ENCODE measurements at regions not wholly inside any gene's neighbourhood (a gene's known extent, or its start where the extent isn't known, plus 50 kb on each side); places are given as distances from the start of the nearest gene placed in this dataset.

- no peak for TF ChIP-seq CTCF (IDR thresholded peaks at IDR 0.05; ENCODE audit: low read depth, low read length)
- DNase-seq (ENCODE audit: extremely low read depth, low read depth), result no peak
Observed at GRCh38 chr17:77798031-77798430, 160.5 kb upstream of the TNRC6C start.

GRCh38 chr17:77798481-77798880 lies 160.0 kb upstream of the TNRC6C start:
- no peak for TF ChIP-seq CTCF (IDR thresholded peaks at IDR 0.05; ENCODE audit: low read depth, low read length)

GRCh38 chr17:77800816-77801215 lies 157.7 kb upstream of the TNRC6C start:
- DNase-seq (ENCODE audit: extremely low read depth, low read depth), result no peak
- no peak for TF ChIP-seq CTCF (IDR thresholded peaks at IDR 0.05; ENCODE audit: low read depth, low read length)

More at GRCh38 chr17:77798481-77798880, 160.0 kb upstream of the TNRC6C start:
- no peak for DNase-seq (ENCODE audit: extremely low read depth, low read depth)

- TF ChIP-seq CTCF (IDR thresholded peaks at IDR 0.05; ENCODE audit: low read depth, low read length), result no peak
- no peak for DNase-seq (ENCODE audit: extremely low read depth, low read depth)
Observed at GRCh38 chr17:77801545-77802332, 156.8 kb upstream of the TNRC6C start.

GRCh38 chr17:77802333-77802615 lies 156.2 kb upstream of the TNRC6C start:
- DNase-seq (ENCODE audit: extremely low read depth, low read depth), result no peak
- no peak for TF ChIP-seq CTCF (IDR thresholded peaks at IDR 0.05; ENCODE audit: low read depth, low read length)

GRCh38 chr17:77802811-77803220 lies 155.7 kb upstream of the TNRC6C start:
- no peak for DNase-seq (ENCODE audit: extremely low read depth, low read depth)
- TF ChIP-seq CTCF (IDR thresholded peaks at IDR 0.05; ENCODE audit: low read depth, low read length), result no peak

- no peak for DNase-seq (ENCODE audit: extremely low read depth, low read depth)
- TF ChIP-seq CTCF (IDR thresholded peaks at IDR 0.05; ENCODE audit: low read depth, low read length), result no peak
Observed at GRCh38 chr17:77803726-77804125, 154.8 kb upstream of the TNRC6C start.

Measured in AG09319 (cell line).